ENCODE measurements at regions not wholly inside any gene's neighbourhood (a gene's known extent, or its start where the extent isn't known, plus 50 kb on each side); places are given as distances from the start of the nearest gene placed in this dataset.
A peak's percentile ranks its signal among the peaks of the same experiment; 100 is the strongest.

DNA sequence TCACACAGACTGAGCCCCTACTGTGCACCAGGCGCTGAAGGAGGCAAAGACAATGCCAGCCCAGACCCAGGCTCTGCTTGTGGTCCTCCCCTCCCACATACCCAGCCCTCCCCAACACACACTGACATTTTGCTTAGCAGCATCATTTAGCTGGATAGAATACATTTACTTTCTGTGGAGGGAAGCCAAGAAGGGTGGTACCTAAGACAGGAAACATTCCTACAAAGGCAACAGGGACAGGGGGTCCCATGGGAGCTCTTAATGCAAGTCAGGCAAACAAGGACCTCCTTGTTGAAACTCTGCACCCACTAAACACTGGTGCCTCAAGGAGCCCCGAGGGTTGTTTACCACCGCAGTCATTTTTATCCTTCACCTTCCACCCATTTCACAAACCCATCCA lies 77.0 kb upstream of the ZNF507 start:
- Histone ChIP-seq H4K91ac (ENCODE audit: low read depth, low read length, poor library complexity) (no peak overlapping the region), H3K14ac (ENCODE audit: low read length) (no peak overlapping the region), H3K4ac (ENCODE audit: low read length) (no peak overlapping the region), H3K9ac (ENCODE audit: low read depth, low read length, poor library complexity) (no peak overlapping the region), H2AFZ (ENCODE audit: low read length) (no peak overlapping the region), H2BK12ac (ENCODE audit: low read length) (no peak overlapping the region), H3K9me3 (replicated peaks in 1 of 2; ENCODE audit: control insufficient read depth in 2 of 2, insufficient read depth in 1 of 2, low read depth in 1 of 2, low read length in 2 of 2) (no peaks in the 10 kb centered on the region), H2BK120ac (ENCODE audit: low read depth, low read length) (no peak overlapping the region), H2BK5ac (ENCODE audit: low read length) (no peak overlapping the region), H4K8ac (ENCODE audit: low read depth, low read length) (no peak overlapping the region), H3K4me3 (ENCODE audit: low read length in 2 of 2) (no peak overlapping the region), H3K27me3 (ENCODE audit: control insufficient read depth in 3 of 3, insufficient read depth in 3 of 3, low read depth in 1 of 3, low read length in 3 of 3) (no peaks in the 10 kb centered on the region), H2AK5ac (ENCODE audit: low read depth, low read length) (no peak overlapping the region), H3K23ac (ENCODE audit: low read depth, low read length, poor library complexity) (no peak overlapping the region), H3K4me2 (ENCODE audit: insufficient read depth, low read length, poor library complexity, severe bottlenecking) (no peak overlapping the region), H3K36me3 (replicated peaks in 1 of 2; ENCODE audit: control insufficient read depth in 2 of 2, insufficient read depth in 2 of 2, low read length in 2 of 2) (no peaks in the 10 kb centered on the region), H3K4me1 (ENCODE audit: control insufficient read depth in 2 of 2, insufficient read depth in 1 of 2, low read depth in 1 of 2, low read length in 2 of 2) (peaks cover 0 to 8% of the 10 kb centered on the region in 2 donors), H3K79me1 (ENCODE audit: low read depth, low read length) (no peaks in the 10 kb centered on the region), H3K18ac (ENCODE audit: low read length) (no peak overlapping the region), H3K27ac (replicated peaks; ENCODE audit: low read length) (no peak overlapping the region), H2BK15ac (ENCODE audit: low read length) (no peak overlapping the region)
- no peak for DNase-seq (ENCODE audit: low spot score)
- WGBS, 2 donors (ENCODE audit: extremely low coverage in 2 of 2, insufficient read length in 2 of 2, insufficient replicate concordance in 1 of 2): no CpG with 5 or more reads among the region's 3 CpGs

DNA sequence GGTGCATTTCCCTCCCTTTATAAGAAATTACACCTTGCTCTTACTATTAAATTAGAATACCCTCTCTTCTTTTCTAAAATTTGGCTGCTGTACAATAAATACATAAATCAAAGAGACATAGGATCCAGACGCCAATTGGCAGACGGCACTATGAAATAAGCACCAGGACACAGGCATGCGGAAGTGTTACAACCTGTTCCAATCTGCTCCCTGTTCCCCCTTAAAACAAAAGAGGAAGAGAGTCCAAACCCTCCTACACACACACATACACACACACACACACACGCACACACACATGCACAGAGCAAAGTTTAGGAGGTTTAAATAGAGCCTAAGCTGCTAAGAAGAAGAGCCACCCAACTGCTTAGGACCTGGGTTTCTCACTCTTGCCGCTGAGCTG lies 75.6 kb upstream of the ZNF507 start:
- no peak overlapping the region for H2BK12ac ChIP-seq (ENCODE audit: low read length)
- no peak overlapping the region for H2BK120ac ChIP-seq (ENCODE audit: low read depth, low read length)
- no peaks in the 10 kb centered on the region for H3K79me1 ChIP-seq (ENCODE audit: low read depth, low read length)
- no peak overlapping the region for H3K4ac ChIP-seq (ENCODE audit: low read length)
- H3K18ac ChIP-seq (ENCODE audit: low read length): no peak overlapping the region
- no peak overlapping the region for H3K27ac ChIP-seq (replicated peaks; ENCODE audit: low read length)
- no peak overlapping the region for H3K23ac ChIP-seq (ENCODE audit: low read depth, low read length, poor library complexity)
- no peak overlapping the region for H4K91ac ChIP-seq (ENCODE audit: low read depth, low read length, poor library complexity)
- no peak overlapping the region for H2AK5ac ChIP-seq (ENCODE audit: low read depth, low read length)
- H2BK5ac ChIP-seq (ENCODE audit: low read length): no peak overlapping the region
- H3K4me1 ChIP-seq (ENCODE audit: control insufficient read depth in 2 of 2, insufficient read depth in 1 of 2, low read depth in 1 of 2, low read length in 2 of 2): peaks cover 0 to 8% of the 10 kb centered on the region in 2 donors
- no peak overlapping the region for H2AFZ ChIP-seq (ENCODE audit: low read length)
- no CpG with 5 or more reads among the region's 5 CpGs for WGBS, 2 donors (ENCODE audit: extremely low coverage in 2 of 2, insufficient read length in 2 of 2, insufficient replicate concordance in 1 of 2)
- no peaks in the 10 kb centered on the region for H3K27me3 ChIP-seq (ENCODE audit: control insufficient read depth in 3 of 3, insufficient read depth in 3 of 3, low read depth in 1 of 3, low read length in 3 of 3)
- no peak overlapping the region for H3K14ac ChIP-seq (ENCODE audit: low read length)
- no peak overlapping the region for H3K4me3 ChIP-seq (ENCODE audit: low read length in 2 of 2)
- H4K8ac ChIP-seq (ENCODE audit: low read depth, low read length): no peak overlapping the region
- no peaks in the 10 kb centered on the region for H3K36me3 ChIP-seq (replicated peaks in 1 of 2; ENCODE audit: control insufficient read depth in 2 of 2, insufficient read depth in 2 of 2, low read length in 2 of 2)
- DNase-seq (ENCODE audit: low spot score): no peak
- no peak overlapping the region for H3K4me2 ChIP-seq (ENCODE audit: insufficient read depth, low read length, poor library complexity, severe bottlenecking)
- no peaks in the 10 kb centered on the region for H3K9me3 ChIP-seq (replicated peaks in 1 of 2; ENCODE audit: control insufficient read depth in 2 of 2, insufficient read depth in 1 of 2, low read depth in 1 of 2, low read length in 2 of 2)
- no peak overlapping the region for H2BK15ac ChIP-seq (ENCODE audit: low read length)
- H3K9ac ChIP-seq (ENCODE audit: low read depth, low read length, poor library complexity): no peak overlapping the region

DNA sequence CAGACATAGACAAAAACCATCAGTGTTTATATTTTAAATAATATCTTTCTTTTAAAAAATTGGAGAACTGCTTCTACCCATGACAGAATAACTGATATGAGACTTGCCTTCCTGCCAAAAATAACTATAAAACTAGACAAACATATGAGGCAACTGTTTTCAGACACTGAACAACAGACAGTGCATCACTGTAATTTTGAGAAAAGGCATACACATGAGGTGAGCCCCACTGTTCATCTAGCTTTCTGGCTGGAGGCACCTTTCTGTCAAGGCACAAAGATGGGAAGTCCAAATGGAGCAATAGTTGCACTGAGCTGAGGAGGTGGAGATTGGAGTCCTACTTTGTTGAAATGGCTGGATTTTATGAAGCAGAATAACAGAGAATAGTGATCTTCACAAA lies 71.9 kb upstream of the ZNF507 start:
- DNase-seq (ENCODE audit: low spot score): no peak
- H3K4ac ChIP-seq (ENCODE audit: low read length): no peak overlapping the region
- no peak overlapping the region for H3K4me2 ChIP-seq (ENCODE audit: insufficient read depth, low read length, poor library complexity, severe bottlenecking)
- no peaks in the 10 kb centered on the region for H3K79me1 ChIP-seq (ENCODE audit: low read depth, low read length)
- no peak overlapping the region for H4K91ac ChIP-seq (ENCODE audit: low read depth, low read length, poor library complexity)
- H3K4me3 ChIP-seq (ENCODE audit: low read length in 2 of 2): no peak overlapping the region
- no peak overlapping the region for H2BK15ac ChIP-seq (ENCODE audit: low read length)
- no peak overlapping the region for H2BK5ac ChIP-seq (ENCODE audit: low read length)
- no peak overlapping the region for H3K14ac ChIP-seq (ENCODE audit: low read length)
- no peak overlapping the region for H3K9ac ChIP-seq (ENCODE audit: low read depth, low read length, poor library complexity)
- H2AFZ ChIP-seq (ENCODE audit: low read length): no peak overlapping the region
- H3K36me3 ChIP-seq (replicated peaks in 1 of 2; ENCODE audit: control insufficient read depth in 2 of 2, insufficient read depth in 2 of 2, low read length in 2 of 2): no peaks in the 10 kb centered on the region
- no peak overlapping the region for H4K8ac ChIP-seq (ENCODE audit: low read depth, low read length)
- H2BK120ac ChIP-seq (ENCODE audit: low read depth, low read length): no peak overlapping the region
- no peaks in the 10 kb centered on the region for H3K27me3 ChIP-seq (ENCODE audit: control insufficient read depth in 3 of 3, insufficient read depth in 3 of 3, low read depth in 1 of 3, low read length in 3 of 3)
- H3K9me3 ChIP-seq (replicated peaks in 1 of 2; ENCODE audit: control insufficient read depth in 2 of 2, insufficient read depth in 1 of 2, low read depth in 1 of 2, low read length in 2 of 2): no peaks in the 10 kb centered on the region
- no peak overlapping the region for H3K27ac ChIP-seq (replicated peaks; ENCODE audit: low read length)
- no peak overlapping the region for H3K18ac ChIP-seq (ENCODE audit: low read length)
- H3K23ac ChIP-seq (ENCODE audit: low read depth, low read length, poor library complexity): no peak overlapping the region
- no peak overlapping the region for H2AK5ac ChIP-seq (ENCODE audit: low read depth, low read length)
- no peaks in the 10 kb centered on the region for H3K4me1 ChIP-seq (ENCODE audit: control insufficient read depth in 2 of 2, insufficient read depth in 1 of 2, low read depth in 1 of 2, low read length in 2 of 2)
- H2BK12ac ChIP-seq (ENCODE audit: low read length): no peak overlapping the region

DNA sequence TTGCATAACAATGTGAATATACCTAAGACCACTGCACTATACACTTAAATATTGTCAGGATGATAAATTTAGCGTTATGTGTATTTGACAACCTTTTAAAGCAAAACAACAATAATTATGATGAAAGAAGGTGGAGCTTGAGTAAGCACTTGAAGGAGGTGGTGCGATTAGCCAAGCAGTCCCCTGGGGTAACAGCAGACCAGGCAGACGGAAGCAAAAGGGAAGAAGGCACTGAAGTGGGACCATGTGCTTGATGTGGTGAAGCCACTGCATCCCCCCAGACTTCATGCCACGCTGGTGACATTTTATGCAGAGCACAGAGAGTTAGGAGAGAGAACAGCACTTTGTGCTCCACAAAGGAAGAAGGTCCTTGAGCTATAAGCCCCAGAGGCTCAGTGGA lies 58.3 kb upstream of the ZNF507 start:
- no peak overlapping the region for H3K4me3 ChIP-seq (ENCODE audit: low read length in 2 of 2)

More for the DNA sequence above, 58.3 kb upstream of the ZNF507 start:
- Histone ChIP-seq H3K27me3 (ENCODE audit: control insufficient read depth in 3 of 3, insufficient read depth in 3 of 3, low read depth in 1 of 3, low read length in 3 of 3) (peaks cover 0 to 3% (median 0%) of the 10 kb centered on the region in 3 experiments), H3K18ac (ENCODE audit: low read length) (no peak overlapping the region), H4K91ac (ENCODE audit: low read depth, low read length, poor library complexity) (no peak overlapping the region), H3K4me1 (ENCODE audit: control insufficient read depth in 2 of 2, insufficient read depth in 1 of 2, low read depth in 1 of 2, low read length in 2 of 2) (no peaks in the 10 kb centered on the region), H3K9me3 (replicated peaks in 1 of 2; ENCODE audit: control insufficient read depth in 2 of 2, insufficient read depth in 1 of 2, low read depth in 1 of 2, low read length in 2 of 2) (no peaks in the 10 kb centered on the region), H4K8ac (ENCODE audit: low read depth, low read length) (no peak overlapping the region), H3K14ac (ENCODE audit: low read length) (no peak overlapping the region), H3K23ac (ENCODE audit: low read depth, low read length, poor library complexity) (no peak overlapping the region), H3K79me1 (ENCODE audit: low read depth, low read length) (no peaks in the 10 kb centered on the region), H2BK120ac (ENCODE audit: low read depth, low read length) (no peak overlapping the region), H2BK15ac (ENCODE audit: low read length) (no peak overlapping the region), H2BK5ac (ENCODE audit: low read length) (no peak overlapping the region), H2AFZ (ENCODE audit: low read length) (peak overlapping the region; percentile 43), H3K4me2 (ENCODE audit: insufficient read depth, low read length, poor library complexity, severe bottlenecking) (no peak overlapping the region), H3K9ac (ENCODE audit: low read depth, low read length, poor library complexity) (no peak overlapping the region), H3K4ac (ENCODE audit: low read length) (no peak overlapping the region), H2AK5ac (ENCODE audit: low read depth, low read length) (no peak overlapping the region), H2BK12ac (ENCODE audit: low read length) (no peak overlapping the region), H3K27ac (replicated peaks; ENCODE audit: low read length) (no peak overlapping the region), H3K36me3 (replicated peaks in 1 of 2; ENCODE audit: control insufficient read depth in 2 of 2, insufficient read depth in 2 of 2, low read length in 2 of 2) (no peaks in the 10 kb centered on the region)
- DNase-seq (ENCODE audit: low spot score): no peak
- WGBS, 2 donors (ENCODE audit: extremely low coverage in 2 of 2, insufficient read length in 2 of 2, insufficient replicate concordance in 1 of 2): no CpG with 5 or more reads among the region's 4 CpGs

Data from neuronal stem cell (in vitro differentiated cells).